Cardiac fibroblast (primary cell): ENCODE measurements at regions not wholly inside any gene's neighbourhood (a gene's known extent, or its start where the extent isn't known, plus 50 kb on each side); places are given as distances from the start of the nearest gene placed in this dataset.
"Not testable (repeated sequence)": the region's sequence is repeated elsewhere in the genome, so short reads cannot be mapped to it uniquely, and the experiment has no call there.

Source experiments
- DNase-seq, 2 donors: peaks; one replicate each; pipeline versions ENCODE4 v3.0.0 to v3.0.0-alpha.2; 2010; ENCODE audit warnings: low read depth in 2 of 2
- H3K4me3 ChIP-seq, 2 donors: replicated peaks in 1 of 2; 1 replicate in 1 of 2; 2 replicates in 1 of 2; pipeline ENCODE4 v1.5.1; 2011; ENCODE audit warnings: low read depth in 2 of 2, low read length in 2 of 2, mild to moderate bottlenecking in 2 of 2, moderate library complexity in 1 of 2
- CTCF ChIP-seq: IDR thresholded peaks from one replicate; pipeline ENCODE4 v1.5.1; 2011; ENCODE audit warnings: low read depth, mild to moderate bottlenecking, low read length, inconsistent platforms

GRCh38 chr1:72432645-72433267, 150.4 kb upstream of the NEGR1 start:
- TF ChIP-seq CTCF: no peak
- DNase-seq: no peak
- H3K4me3 ChIP-seq: no peak overlapping the region

- peak in 1 of 2 donors; percentile 38 for DNase-seq
- no peak for TF ChIP-seq CTCF
- H3K4me3 ChIP-seq: no peak overlapping the region
Measured at GRCh38 chr1:72431810-72432209, 149.5 kb upstream of the NEGR1 start.

GRCh38 chr1:72428276-72428675, 145.9 kb upstream of the NEGR1 start:
- DNase-seq, H3K4me3 ChIP-seq: not testable (repeated sequence)

- TF ChIP-seq CTCF: no peak
- no peak for DNase-seq
- H3K4me3 ChIP-seq: no peak overlapping the region
Measured at GRCh38 chr1:72419229-72419628, 136.9 kb upstream of the NEGR1 start.

- no peak overlapping the region for H3K4me3 ChIP-seq
- no peak for TF ChIP-seq CTCF
- DNase-seq: peak in 1 of 2 donors; percentile 73
Measured at GRCh38 chr1:72412286-72412685, 129.9 kb upstream of the NEGR1 start.

- no peak for TF ChIP-seq CTCF
- no peak overlapping the region for H3K4me3 ChIP-seq
- DNase-seq: no peak
Measured at GRCh38 chr1:72399807-72400206, 117.5 kb upstream of the NEGR1 start.

- peak; percentile 82 to 83 for DNase-seq
- no peak overlapping the region for H3K4me3 ChIP-seq
- no peak for TF ChIP-seq CTCF
Measured at GRCh38 chr1:72397786-72398185, 115.4 kb upstream of the NEGR1 start.
